ENCODE measurements at regions not wholly inside any gene's neighbourhood (a gene's known extent, or its start where the extent isn't known, plus 50 kb on each side); places are given as distances from the start of the nearest gene placed in this dataset.
"Not testable (repeated sequence)": the region's sequence is repeated elsewhere in the genome, so short reads cannot be mapped to it uniquely, and the experiment has no call there.

DNA sequence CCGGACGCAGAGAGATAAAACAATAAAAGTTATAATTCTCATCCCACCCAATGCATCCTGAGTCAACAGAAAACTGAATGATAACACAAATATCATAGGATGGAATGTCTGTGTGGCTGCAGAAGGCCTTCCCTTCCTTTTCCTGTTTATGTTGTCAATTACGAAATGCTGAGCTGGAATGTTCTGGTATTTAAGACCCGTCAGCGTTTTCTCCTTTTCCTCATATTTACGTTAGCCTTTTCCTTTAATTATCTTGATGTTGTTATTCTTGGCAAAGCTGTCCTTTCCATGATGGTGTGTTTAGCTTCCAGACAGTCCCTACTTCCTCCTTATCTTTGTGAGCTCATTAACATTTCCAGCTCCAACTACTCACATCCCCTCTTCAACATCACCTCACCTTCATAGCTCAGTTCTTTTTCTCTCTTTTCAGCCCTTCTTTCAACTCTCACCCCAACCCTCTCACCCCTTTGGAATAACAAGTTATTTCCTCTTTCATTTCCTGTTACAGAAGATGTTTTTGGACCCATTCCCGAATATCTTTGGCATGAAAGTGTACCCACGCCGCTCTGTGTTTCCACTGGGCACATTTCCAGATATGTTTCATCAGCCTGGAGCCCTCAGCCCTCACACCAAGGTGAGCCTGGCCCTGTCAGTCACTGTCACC, 221.6 kb downstream of the NR2F1-AS1 start:
- peak; percentile 82 for DNase-seq (ENCODE audit: low read depth)
- no peaks in the 10 kb centered on the region for H3K27me3 ChIP-seq (replicated peaks; ENCODE audit: control insufficient read depth, insufficient read depth, low read length)
- H3K9ac ChIP-seq (ENCODE audit: low read length) = no peak overlapping the region
- no peak overlapping the region for H3K4me3 ChIP-seq (ENCODE audit: low read length)
- H3K36me3 ChIP-seq (ENCODE audit: control insufficient read depth, insufficient read depth, low read length, severe bottlenecking) = no peaks in the 10 kb centered on the region
- H3K9me3 ChIP-seq (ENCODE audit: control insufficient read depth, low read length) = no peaks in the 10 kb centered on the region
- peaks cover 11% of the 10 kb centered on the region for H3K4me1 ChIP-seq (ENCODE audit: control insufficient read depth, insufficient read depth, low read length)

DNA sequence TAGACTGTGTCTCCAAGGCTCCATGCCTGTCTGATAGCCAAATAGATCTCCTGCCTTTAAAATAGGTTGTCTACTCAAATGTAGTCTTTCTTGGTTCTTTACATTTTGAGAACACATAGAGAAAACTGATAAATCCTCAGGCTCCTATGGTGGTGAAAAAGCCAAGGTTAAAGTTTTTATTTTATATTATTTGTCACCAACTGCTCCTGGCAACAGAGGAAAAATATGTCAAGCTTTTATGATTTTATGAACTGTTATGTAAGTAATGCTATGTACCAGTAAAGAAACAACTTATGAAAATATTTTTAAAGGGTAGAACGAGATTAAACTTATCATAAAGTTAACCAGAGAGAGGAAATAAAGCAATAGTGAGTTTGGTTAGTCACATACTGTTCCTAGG, 222.8 kb downstream of the NR2F1-AS1 start:
- Histone ChIP-seq H3K9ac (ENCODE audit: low read length) (no peak overlapping the region), H3K9me3 (ENCODE audit: control insufficient read depth, low read length) (no peaks in the 10 kb centered on the region), H3K4me1 (ENCODE audit: control insufficient read depth, insufficient read depth, low read length) (peaks cover 11% of the 10 kb centered on the region), H3K27me3 (replicated peaks; ENCODE audit: control insufficient read depth, insufficient read depth, low read length) (no peaks in the 10 kb centered on the region), H3K36me3 (ENCODE audit: control insufficient read depth, insufficient read depth, low read length, severe bottlenecking) (no peaks in the 10 kb centered on the region), H3K4me3 (ENCODE audit: low read length) (no peak overlapping the region)
- DNase-seq (ENCODE audit: low read depth) = peak; percentile 7

DNA sequence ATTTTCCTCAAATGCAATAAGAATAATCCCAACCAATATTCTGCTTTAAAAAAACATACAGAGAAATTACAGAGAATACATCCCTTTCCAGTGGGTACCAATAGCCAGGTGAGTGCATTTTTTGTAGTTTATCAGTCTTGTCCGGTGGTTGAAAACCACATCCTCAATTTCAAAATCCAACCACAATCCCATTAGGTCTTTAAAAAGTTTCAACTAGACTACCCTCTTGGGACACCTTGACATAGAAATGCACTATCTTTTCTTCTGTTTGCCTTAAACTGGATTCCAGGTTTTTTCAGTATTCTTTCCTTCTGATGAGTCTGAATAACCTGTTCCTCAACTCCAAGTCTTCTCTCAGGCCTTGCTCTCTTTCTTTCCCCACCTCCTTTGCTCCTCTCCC, 223.3 kb downstream of the NR2F1-AS1 start:
- Histone ChIP-seq H3K9ac (ENCODE audit: low read length) (no peak overlapping the region), H3K4me3 (ENCODE audit: low read length) (no peak overlapping the region), H3K9me3 (ENCODE audit: control insufficient read depth, low read length) (no peaks in the 10 kb centered on the region), H3K4me1 (ENCODE audit: control insufficient read depth, insufficient read depth, low read length) (peaks cover 11% of the 10 kb centered on the region), H3K36me3 (ENCODE audit: control insufficient read depth, insufficient read depth, low read length, severe bottlenecking) (no peaks in the 10 kb centered on the region), H3K27me3 (replicated peaks; ENCODE audit: control insufficient read depth, insufficient read depth, low read length) (no peaks in the 10 kb centered on the region)
- no peak for DNase-seq (ENCODE audit: low read depth)

DNA sequence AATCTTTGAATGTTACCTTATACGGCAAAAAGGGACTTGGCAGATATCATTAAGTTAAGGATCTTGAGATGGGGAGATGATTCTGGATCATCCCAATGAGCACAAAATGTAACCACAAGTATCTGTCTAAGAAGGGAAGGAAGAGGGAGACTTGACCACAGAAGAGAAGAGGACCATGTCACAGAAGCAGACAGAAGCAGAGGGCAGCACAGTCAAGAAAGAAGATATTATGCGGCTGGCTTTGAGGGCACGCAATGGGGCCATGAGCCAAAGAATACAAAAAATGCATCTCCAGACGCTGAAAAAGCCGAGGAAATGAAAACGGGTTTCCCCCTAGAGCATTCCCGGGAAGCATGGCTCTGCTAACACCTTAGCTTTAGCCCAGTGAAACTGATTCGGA, 225.3 kb downstream of the NR2F1-AS1 start:
- no peaks in the 10 kb centered on the region for H3K27me3 ChIP-seq (replicated peaks; ENCODE audit: control insufficient read depth, insufficient read depth, low read length)
- H3K36me3 ChIP-seq (ENCODE audit: control insufficient read depth, insufficient read depth, low read length, severe bottlenecking) = no peaks in the 10 kb centered on the region
- no peak for DNase-seq (ENCODE audit: low read depth)
- H3K9me3 ChIP-seq (ENCODE audit: control insufficient read depth, low read length) = no peaks in the 10 kb centered on the region
- H3K9ac ChIP-seq (ENCODE audit: low read length) = no peak overlapping the region
- H3K4me1 ChIP-seq (ENCODE audit: control insufficient read depth, insufficient read depth, low read length) = peaks cover 11% of the 10 kb centered on the region
- H3K4me3 ChIP-seq (ENCODE audit: low read length) = no peak overlapping the region

DNA sequence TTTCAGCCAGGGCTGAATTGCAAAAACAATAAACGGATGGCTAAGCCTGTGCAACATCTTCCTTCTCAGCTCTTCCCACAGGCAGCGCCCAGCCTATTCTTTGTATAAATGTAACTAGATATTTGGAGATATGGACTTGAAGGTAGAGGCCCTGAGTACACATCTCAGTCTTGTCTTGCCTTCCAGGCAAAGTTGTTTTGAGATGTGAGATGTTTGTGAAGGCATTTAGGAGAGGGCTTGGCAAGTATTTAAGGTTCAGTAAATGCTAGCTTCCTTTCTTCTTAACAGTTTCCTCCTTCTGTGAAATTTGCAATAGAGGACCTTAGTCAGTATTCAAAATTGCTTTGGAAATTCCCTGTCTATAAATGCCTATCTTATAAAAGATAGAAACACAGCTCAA, 228.8 kb downstream of the NR2F1-AS1 start:
- Histone ChIP-seq H3K27me3 (replicated peaks; ENCODE audit: control insufficient read depth, insufficient read depth, low read length) (no peaks in the 10 kb centered on the region), H3K4me1 (ENCODE audit: control insufficient read depth, insufficient read depth, low read length) (no peaks in the 10 kb centered on the region), H3K9ac (ENCODE audit: low read length) (no peak overlapping the region), H3K4me3 (ENCODE audit: low read length) (no peak overlapping the region), H3K36me3 (ENCODE audit: control insufficient read depth, insufficient read depth, low read length, severe bottlenecking) (no peaks in the 10 kb centered on the region), H3K9me3 (ENCODE audit: control insufficient read depth, low read length) (no peaks in the 10 kb centered on the region)
- DNase-seq (ENCODE audit: low read depth) = no peak

DNA sequence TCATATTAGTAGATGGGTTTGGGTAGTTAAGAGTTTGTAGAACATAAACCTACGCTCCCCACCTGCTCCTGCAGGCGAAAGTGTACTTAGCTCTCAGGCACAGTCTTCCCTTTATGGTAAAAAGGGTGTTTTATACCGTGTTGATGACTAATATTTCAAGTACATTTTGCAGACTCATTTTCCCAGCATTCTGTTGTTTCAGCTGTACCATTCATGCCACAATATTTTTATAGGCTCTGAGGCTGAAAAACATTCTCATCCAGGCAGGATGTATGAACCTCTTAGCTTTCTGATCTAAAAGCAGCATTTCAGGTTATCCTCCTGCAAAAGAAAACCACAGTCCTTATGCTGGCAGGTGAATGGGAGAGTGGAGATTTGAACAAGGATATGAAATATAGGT, 231.4 kb downstream of the NR2F1-AS1 start:
- peak; percentile 50 for DNase-seq (ENCODE audit: low read depth)
- Histone ChIP-seq H3K27me3 (replicated peaks; ENCODE audit: control insufficient read depth, insufficient read depth, low read length) (no peaks in the 10 kb centered on the region), H3K9ac (ENCODE audit: low read length) (no peak overlapping the region), H3K4me1 (ENCODE audit: control insufficient read depth, insufficient read depth, low read length) (no peaks in the 10 kb centered on the region), H3K4me3 (ENCODE audit: low read length) (no peak overlapping the region), H3K9me3 (ENCODE audit: control insufficient read depth, low read length) (no peaks in the 10 kb centered on the region), H3K36me3 (ENCODE audit: control insufficient read depth, insufficient read depth, low read length, severe bottlenecking) (no peaks in the 10 kb centered on the region)

DNA sequence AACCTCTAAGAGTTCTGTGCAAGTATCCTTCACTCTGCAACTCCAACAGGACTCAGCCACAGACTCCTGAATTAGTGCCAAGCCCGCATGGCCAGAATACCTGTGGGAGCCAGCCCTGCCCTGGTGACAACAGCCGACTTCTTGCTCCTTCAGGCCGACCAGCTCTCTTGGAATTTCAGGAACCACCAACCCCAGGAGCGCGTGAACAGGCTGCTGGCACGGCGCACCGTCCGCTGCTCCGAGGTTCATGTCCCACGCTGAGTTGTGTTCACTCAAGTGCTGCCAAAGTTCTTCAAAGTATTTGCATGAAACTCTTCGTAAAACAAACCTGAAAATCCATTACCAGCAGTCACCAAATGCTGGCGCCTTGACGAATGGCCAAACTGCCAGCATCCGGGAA, 232.8 kb downstream of the NR2F1-AS1 start:
- DNase-seq (ENCODE audit: low read depth) = no peak
- no peaks in the 10 kb centered on the region for H3K36me3 ChIP-seq (ENCODE audit: control insufficient read depth, insufficient read depth, low read length, severe bottlenecking)
- no peaks in the 10 kb centered on the region for H3K9me3 ChIP-seq (ENCODE audit: control insufficient read depth, low read length)
- no peaks in the 10 kb centered on the region for H3K4me1 ChIP-seq (ENCODE audit: control insufficient read depth, insufficient read depth, low read length)
- H3K27me3 ChIP-seq (replicated peaks; ENCODE audit: control insufficient read depth, insufficient read depth, low read length) = no peaks in the 10 kb centered on the region
- H3K4me3 ChIP-seq (ENCODE audit: low read length) = no peak overlapping the region
- no peak overlapping the region for H3K9ac ChIP-seq (ENCODE audit: low read length)

DNA sequence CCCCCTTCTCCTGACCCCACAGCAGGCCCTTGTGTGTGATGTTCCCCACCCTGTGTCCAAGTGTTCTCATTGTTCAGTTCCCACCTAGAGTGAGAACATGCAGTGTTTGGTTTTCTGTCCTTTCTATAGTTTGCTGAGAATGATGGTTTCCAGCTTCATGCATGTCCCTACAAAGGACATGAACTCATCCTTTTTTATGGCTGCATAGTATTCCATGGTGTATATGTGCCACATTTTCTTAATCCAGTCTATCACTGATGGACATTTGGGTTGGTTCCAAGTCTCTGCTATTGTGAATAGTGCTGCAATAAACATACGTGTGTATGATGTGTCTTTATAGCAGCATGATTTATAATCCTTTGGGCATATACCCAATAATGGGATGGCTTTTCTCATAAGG, 234.2 kb downstream of the NR2F1-AS1 start:
- H3K4me1 ChIP-seq (ENCODE audit: control insufficient read depth, insufficient read depth, low read length); H3K9me3 ChIP-seq (ENCODE audit: control insufficient read depth, low read length); H3K36me3 ChIP-seq (ENCODE audit: control insufficient read depth, insufficient read depth, low read length, severe bottlenecking); H3K9ac ChIP-seq (ENCODE audit: low read length); H3K27me3 ChIP-seq (replicated peaks; ENCODE audit: control insufficient read depth, insufficient read depth, low read length); H3K4me3 ChIP-seq (ENCODE audit: low read length); DNase-seq (ENCODE audit: low read depth): not testable (repeated sequence)

DNA sequence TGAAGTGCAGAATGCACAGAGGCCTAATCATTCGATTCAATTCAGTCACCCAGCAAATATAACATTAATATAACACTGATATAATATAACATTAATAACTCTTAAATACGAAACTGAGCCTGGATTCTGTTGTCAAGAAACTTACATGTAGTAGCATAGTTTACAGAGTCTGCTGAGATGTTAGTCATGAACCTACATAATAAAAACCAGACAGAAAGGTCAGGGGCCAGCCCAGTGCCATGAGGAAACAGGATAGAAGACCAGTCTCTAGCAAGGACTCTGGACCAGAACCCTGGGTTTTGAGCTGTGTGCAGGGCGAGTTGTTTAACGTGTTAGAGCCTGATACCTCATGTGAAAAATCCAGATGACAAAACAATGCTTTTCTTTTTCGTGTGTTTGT, 234.7 kb downstream of the NR2F1-AS1 start:
- no peak overlapping the region for H3K9ac ChIP-seq (ENCODE audit: low read length)
- no peaks in the 10 kb centered on the region for H3K9me3 ChIP-seq (ENCODE audit: control insufficient read depth, low read length)
- H3K4me3 ChIP-seq (ENCODE audit: low read length) = no peak overlapping the region
- H3K36me3 ChIP-seq (ENCODE audit: control insufficient read depth, insufficient read depth, low read length, severe bottlenecking) = no peaks in the 10 kb centered on the region
- peaks cover 6% of the 10 kb centered on the region for H3K4me1 ChIP-seq (ENCODE audit: control insufficient read depth, insufficient read depth, low read length)
- H3K27me3 ChIP-seq (replicated peaks; ENCODE audit: control insufficient read depth, insufficient read depth, low read length) = no peaks in the 10 kb centered on the region
- no peak for DNase-seq (ENCODE audit: low read depth)

DNA sequence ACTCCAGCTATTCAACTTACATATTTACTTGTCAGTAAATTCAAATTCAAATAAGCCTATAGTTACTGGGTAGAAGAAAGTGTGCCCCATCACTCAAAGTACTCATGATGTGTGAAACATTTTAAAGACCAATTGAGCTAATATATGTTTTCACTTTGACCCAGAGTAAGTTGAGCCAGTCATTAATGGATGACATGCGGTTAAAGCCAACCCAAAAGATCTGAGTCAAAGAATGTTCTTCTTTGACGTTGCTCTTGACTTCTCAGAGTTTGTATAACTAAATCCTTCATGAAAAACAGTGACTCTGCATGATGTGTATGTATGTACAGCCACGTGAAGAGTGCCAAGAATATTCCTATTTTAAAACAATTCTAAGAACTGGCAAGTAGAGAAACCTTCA, 237.4 kb downstream of the NR2F1-AS1 start:
- no peaks in the 10 kb centered on the region for H3K36me3 ChIP-seq (ENCODE audit: control insufficient read depth, insufficient read depth, low read length, severe bottlenecking)
- H3K4me3 ChIP-seq (ENCODE audit: low read length) = no peak overlapping the region
- H3K9me3 ChIP-seq (ENCODE audit: control insufficient read depth, low read length) = no peaks in the 10 kb centered on the region
- H3K4me1 ChIP-seq (ENCODE audit: control insufficient read depth, insufficient read depth, low read length) = peaks cover 15% of the 10 kb centered on the region
- H3K27me3 ChIP-seq (replicated peaks; ENCODE audit: control insufficient read depth, insufficient read depth, low read length) = no peaks in the 10 kb centered on the region
- H3K9ac ChIP-seq (ENCODE audit: low read length) = no peak overlapping the region
- DNase-seq (ENCODE audit: low read depth) = no peak

DNA sequence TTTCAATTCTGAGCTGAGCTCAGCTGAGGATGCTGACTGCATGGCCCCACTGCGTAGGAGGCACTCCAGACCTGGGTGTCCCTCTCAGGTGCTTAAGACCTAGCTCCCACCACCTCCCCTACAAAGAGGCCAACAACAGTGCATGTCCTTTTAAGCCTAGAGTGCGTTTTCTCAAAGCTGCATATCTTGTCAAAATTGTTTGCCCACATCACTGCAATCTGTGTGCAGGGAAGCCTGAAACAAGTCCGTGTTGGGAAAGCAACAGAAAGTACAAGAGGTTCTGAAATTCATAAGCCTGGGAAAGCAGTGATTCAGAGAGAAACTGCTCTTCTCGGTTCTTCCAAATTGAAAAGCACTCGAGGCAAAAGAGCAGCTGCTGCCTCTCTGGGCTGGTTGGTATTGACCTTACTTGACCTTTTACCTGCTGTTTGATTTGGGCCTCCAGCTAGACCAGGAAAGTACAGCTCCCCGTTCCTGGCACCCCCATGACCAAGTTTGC, 238.4 kb downstream of the NR2F1-AS1 start:
- no peak overlapping the region for H3K9ac ChIP-seq (ENCODE audit: low read length)
- H3K27me3 ChIP-seq (replicated peaks; ENCODE audit: control insufficient read depth, insufficient read depth, low read length) = no peaks in the 10 kb centered on the region
- no peaks in the 10 kb centered on the region for H3K36me3 ChIP-seq (ENCODE audit: control insufficient read depth, insufficient read depth, low read length, severe bottlenecking)
- H3K4me3 ChIP-seq (ENCODE audit: low read length) = no peak overlapping the region
- H3K4me1 ChIP-seq (ENCODE audit: control insufficient read depth, insufficient read depth, low read length) = peaks cover 15% of the 10 kb centered on the region
- DNase-seq (ENCODE audit: low read depth) = peak; percentile 17
- no peaks in the 10 kb centered on the region for H3K9me3 ChIP-seq (ENCODE audit: control insufficient read depth, low read length)

DNA sequence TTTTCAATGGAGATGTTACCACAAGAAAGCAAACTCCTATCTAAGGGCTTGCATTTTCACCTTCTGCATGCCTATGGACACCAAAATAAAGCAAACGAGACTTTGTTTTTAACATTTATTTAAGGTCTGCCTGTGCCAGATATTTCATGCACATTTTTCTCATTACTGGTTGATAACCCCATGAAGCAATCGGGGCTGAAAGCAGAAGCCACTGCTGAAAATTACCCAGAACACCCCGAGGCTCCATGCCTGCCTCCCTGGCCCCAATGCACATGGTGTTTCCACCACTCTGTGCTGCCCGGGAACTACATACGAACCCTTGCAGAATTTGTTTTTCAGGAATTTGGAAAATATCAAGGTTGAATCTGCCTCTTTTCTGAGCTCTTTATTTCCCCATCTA, 240.1 kb downstream of the NR2F1-AS1 start:
- H3K9me3 ChIP-seq (ENCODE audit: control insufficient read depth, low read length) = no peaks in the 10 kb centered on the region

More for the DNA sequence above, 240.1 kb downstream of the NR2F1-AS1 start:
- Histone ChIP-seq H3K4me3 (ENCODE audit: low read length) (peak overlapping the region; percentile 54), H3K9ac (ENCODE audit: low read length) (no peak overlapping the region), H3K27me3 (replicated peaks; ENCODE audit: control insufficient read depth, insufficient read depth, low read length) (no peaks in the 10 kb centered on the region), H3K4me1 (ENCODE audit: control insufficient read depth, insufficient read depth, low read length) (peaks cover 15% of the 10 kb centered on the region), H3K36me3 (ENCODE audit: control insufficient read depth, insufficient read depth, low read length, severe bottlenecking) (no peaks in the 10 kb centered on the region)
- no peak for DNase-seq (ENCODE audit: low read depth)

Data from adipocyte (in vitro differentiated cells).